Natural killer cell (primary cell): ENCODE measurements at regions not wholly inside any gene's neighbourhood (a gene's known extent, or its start where the extent isn't known, plus 50 kb on each side); places are given as distances from the start of the nearest gene placed in this dataset.
"Not testable (repeated sequence)": the region's sequence is repeated elsewhere in the genome, so short reads cannot be mapped to it uniquely, and the experiment has no call there.

ENCODE experiments used
- ATAC-seq, 3 donors: fragments of 150-1000 bp in 2 of 3; fragments of 200-7000 bp in 1 of 3; cut with Tn5 transposase; 1 replicate in 1 of 3; 2 replicates in 2 of 3; pipeline ENCODE4 v1.10.0; 2021; ENCODE audit warnings: mild to moderate bottlenecking in 2 of 3, moderate library complexity in 2 of 3
- DNase-seq, 2 donors: peaks; one replicate each; pipeline versions ENCODE4 v3.0.0 to v3.0.0-alpha.2; 2013 to 2021; ENCODE audit warnings: mixed read lengths in 1 of 2
- H3K27ac ChIP-seq: one replicate; pipeline ENCODE4 v1.5.1; 2013; ENCODE audit warnings: mild to moderate bottlenecking, low read length
- H3K27me3 ChIP-seq: one replicate; pipeline ENCODE4 v1.6.1; 2013; ENCODE audit warnings: low read length; ENCODE audit not compliant: control insufficient read depth, insufficient read depth
- H3K36me3 ChIP-seq: one replicate; pipeline ENCODE4 v1.6.1; 2013; ENCODE audit warnings: low read length; ENCODE audit not compliant: control insufficient read depth, insufficient read depth
- H3K4me1 ChIP-seq: one replicate; pipeline ENCODE4 v1.6.1; 2013; ENCODE audit warnings: low read length; ENCODE audit not compliant: control insufficient read depth, insufficient read depth
- H3K4me3 ChIP-seq: one replicate; pipeline ENCODE4 v1.5.1; 2013; ENCODE audit warnings: low read length
- H3K9me3 ChIP-seq: one replicate; pipeline ENCODE4 v1.6.1; 2013; ENCODE audit warnings: low read length; ENCODE audit not compliant: control insufficient read depth, insufficient read depth
- H3K27ac Mint-ChIP-seq, 2 donors: one replicate each; pipeline ENCODE4 v1.8.0; 2022; ENCODE audit warnings: mild to moderate bottlenecking in 2 of 2, mixed read lengths in 2 of 2, moderate library complexity in 1 of 2
- H3K27me3 Mint-ChIP-seq, 2 donors: one replicate each; pipeline ENCODE4 v1.8.0; 2022; ENCODE audit warnings: low read depth in 2 of 2, mixed read lengths in 2 of 2
- H3K36me3 Mint-ChIP-seq: one replicate; pipeline ENCODE4 v1.8.0; 2022; ENCODE audit warnings: mixed read lengths
- H3K4me1 Mint-ChIP-seq, 2 donors: one replicate each; pipeline ENCODE4 v1.8.0; 2022; ENCODE audit warnings: mixed read lengths in 2 of 2
- H3K4me3 Mint-ChIP-seq: one replicate; pipeline ENCODE4 v1.8.0; 2022; ENCODE audit warnings: mild to moderate bottlenecking, moderate library complexity, mixed read lengths
- H3K9me3 Mint-ChIP-seq, 2 donors: one replicate each; pipeline ENCODE4 v1.8.0; 2022; ENCODE audit warnings: mixed read lengths in 2 of 2
- WGBS: methylation state at CpG from one replicate; pipeline ENCODE4 v1.1.7; 2013; ENCODE audit warnings: missing lambda C conversion rate; ENCODE audit not compliant: insufficient coverage; 5-methylcytosine and 5-hydroxymethylcytosine counted together
- intact Hi-C: fragments of 100-400 bp; cut with micrococcal nuclease; formaldehyde crosslinking; loops from one replicate; pipeline ENCODE4 v1.14.2; 2022
- TF ChIP-seq, protein P1 (sequence below): fragments of 200-600 bp; IDR thresholded peaks from one replicate; pipeline ENCODE4 v1.8.0; 2022; ENCODE audit warnings: antibody characterized with exemption

- intact Hi-C loops: no loop called here
- TF ChIP-seq, protein P1, sequence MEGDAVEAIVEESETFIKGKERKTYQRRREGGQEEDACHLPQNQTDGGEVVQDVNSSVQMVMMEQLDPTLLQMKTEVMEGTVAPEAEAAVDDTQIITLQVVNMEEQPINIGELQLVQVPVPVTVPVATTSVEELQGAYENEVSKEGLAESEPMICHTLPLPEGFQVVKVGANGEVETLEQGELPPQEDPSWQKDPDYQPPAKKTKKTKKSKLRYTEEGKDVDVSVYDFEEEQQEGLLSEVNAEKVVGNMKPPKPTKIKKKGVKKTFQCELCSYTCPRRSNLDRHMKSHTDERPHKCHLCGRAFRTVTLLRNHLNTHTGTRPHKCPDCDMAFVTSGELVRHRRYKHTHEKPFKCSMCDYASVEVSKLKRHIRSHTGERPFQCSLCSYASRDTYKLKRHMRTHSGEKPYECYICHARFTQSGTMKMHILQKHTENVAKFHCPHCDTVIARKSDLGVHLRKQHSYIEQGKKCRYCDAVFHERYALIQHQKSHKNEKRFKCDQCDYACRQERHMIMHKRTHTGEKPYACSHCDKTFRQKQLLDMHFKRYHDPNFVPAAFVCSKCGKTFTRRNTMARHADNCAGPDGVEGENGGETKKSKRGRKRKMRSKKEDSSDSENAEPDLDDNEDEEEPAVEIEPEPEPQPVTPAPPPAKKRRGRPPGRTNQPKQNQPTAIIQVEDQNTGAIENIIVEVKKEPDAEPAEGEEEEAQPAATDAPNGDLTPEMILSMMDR: no peak
- no peaks in the 10 kb centered on the region for H3K4me1 ChIP-seq
- no peaks in the 10 kb centered on the region for H3K9me3 Mint-ChIP-seq
- peaks cover 0 to 11% of the 10 kb centered on the region in 2 donors for H3K4me1 Mint-ChIP-seq
- H3K4me3 Mint-ChIP-seq: no peak overlapping the region
- no peaks in the 10 kb centered on the region for H3K9me3 ChIP-seq
- H3K27ac ChIP-seq: no peak overlapping the region
- H3K27me3 Mint-ChIP-seq: no peaks in the 10 kb centered on the region
- DNase-seq (no peak), ATAC-seq (no peak)
- no peaks in the 10 kb centered on the region for H3K36me3 ChIP-seq
- no peaks in the 10 kb centered on the region for H3K27me3 ChIP-seq
- H3K4me3 ChIP-seq: no peak overlapping the region
- H3K36me3 Mint-ChIP-seq: no peaks in the 10 kb centered on the region
- no peak overlapping the region for H3K27ac Mint-ChIP-seq
Observed at GRCh38 chr1:101373570-101373969, 136.8 kb downstream of the S1PR1 start.

DNA sequence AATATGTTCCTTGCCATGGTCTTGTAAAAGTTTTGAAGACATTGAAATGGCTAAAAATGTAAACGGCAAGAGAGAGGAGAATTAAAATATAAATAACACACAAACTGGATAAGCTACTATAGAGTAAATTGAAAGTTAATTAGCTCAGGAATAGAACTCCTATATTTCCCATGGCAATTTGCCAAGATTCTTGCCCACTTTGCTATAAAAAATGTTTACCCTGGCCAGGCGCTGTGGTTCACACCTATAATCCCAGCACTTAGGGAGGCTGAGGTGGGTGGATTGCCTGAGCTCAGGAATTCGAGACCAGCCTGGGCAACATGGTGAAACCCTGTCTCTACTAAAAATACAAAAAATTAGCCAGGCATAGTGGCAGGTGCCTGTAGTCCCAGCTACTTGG is 138.6 kb downstream of the S1PR1 start:
- H3K4me1 ChIP-seq, ATAC-seq, H3K36me3 ChIP-seq, H3K27me3 ChIP-seq, H3K36me3 Mint-ChIP-seq, H3K9me3 ChIP-seq, intact Hi-C loops, H3K27ac ChIP-seq, H3K4me3 Mint-ChIP-seq, H3K4me3 ChIP-seq, H3K27ac Mint-ChIP-seq, DNase-seq, H3K9me3 Mint-ChIP-seq, H3K27me3 Mint-ChIP-seq: not testable (repeated sequence)
- peaks cover 14 to 21% of the 10 kb centered on the region in 2 donors for H3K4me1 Mint-ChIP-seq
- WGBS: no CpG with 5 or more reads among the region's 3 CpGs

DNA sequence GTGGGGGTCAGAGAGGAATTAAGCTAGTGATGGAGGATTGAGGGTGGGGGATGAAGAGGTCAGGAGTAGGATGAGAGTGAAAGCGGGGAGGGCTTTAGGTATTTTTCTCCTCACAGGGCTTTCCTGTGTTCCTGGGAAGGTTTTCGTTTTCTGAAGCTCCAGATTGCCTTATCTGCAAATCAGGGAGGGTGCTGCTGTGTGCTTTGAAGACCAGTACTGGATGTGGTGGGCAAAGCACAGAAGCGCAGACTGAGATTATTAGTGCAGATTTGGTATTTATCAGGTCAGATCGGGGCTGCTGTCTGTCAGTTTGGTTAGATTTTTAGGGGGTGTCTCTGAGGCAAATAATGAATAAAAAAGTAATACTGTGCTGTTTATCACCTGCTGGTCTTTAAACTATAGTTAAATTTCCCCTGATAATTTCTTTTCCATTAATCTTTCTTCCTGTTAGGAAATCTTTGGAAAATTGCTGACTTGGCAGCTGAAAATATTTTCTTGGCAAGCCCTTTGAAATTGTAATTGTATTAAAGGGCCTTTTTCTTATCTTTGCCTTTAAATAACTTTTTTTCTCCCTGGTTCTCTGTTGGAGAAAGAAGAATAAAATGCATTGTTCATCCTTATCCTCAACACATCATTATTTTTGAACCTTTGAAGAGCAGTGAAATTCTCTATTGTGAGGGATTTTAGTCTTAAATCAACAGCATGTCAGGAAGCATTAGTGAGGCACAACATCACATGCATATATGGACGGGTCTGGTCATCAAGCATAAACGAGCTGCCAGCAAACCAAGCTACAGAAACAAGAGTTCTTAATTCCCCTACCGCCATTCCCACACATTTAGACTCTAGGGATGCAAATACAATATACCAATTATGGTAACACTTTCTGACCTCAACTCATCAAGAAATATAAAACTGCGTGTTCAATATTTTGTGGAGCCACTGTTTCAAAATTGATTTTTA is 139.6 kb downstream of the S1PR1 start:
- no peaks in the 10 kb centered on the region for H3K36me3 ChIP-seq
- H3K4me3 ChIP-seq: no peak overlapping the region
- Mint-ChIP-seq H3K27me3 (no peaks in the 10 kb centered on the region), H3K27ac (no peak overlapping the region), H3K36me3 (no peaks in the 10 kb centered on the region), H3K4me3 (no peak overlapping the region), H3K4me1 (peaks cover 15% of the 10 kb centered on the region in 2 donors), H3K9me3 (no peaks in the 10 kb centered on the region)
- TF ChIP-seq, protein P1: no peak
- ATAC-seq (no peak), DNase-seq (no peak)
- WGBS: 93% methylated on average over 8 of the region's 8 CpGs
- H3K27ac ChIP-seq: no peak overlapping the region
- H3K9me3 ChIP-seq: no peaks in the 10 kb centered on the region
- H3K4me1 ChIP-seq: no peaks in the 10 kb centered on the region
- H3K27me3 ChIP-seq: no peaks in the 10 kb centered on the region
- intact Hi-C loops: no loop called here

DNA sequence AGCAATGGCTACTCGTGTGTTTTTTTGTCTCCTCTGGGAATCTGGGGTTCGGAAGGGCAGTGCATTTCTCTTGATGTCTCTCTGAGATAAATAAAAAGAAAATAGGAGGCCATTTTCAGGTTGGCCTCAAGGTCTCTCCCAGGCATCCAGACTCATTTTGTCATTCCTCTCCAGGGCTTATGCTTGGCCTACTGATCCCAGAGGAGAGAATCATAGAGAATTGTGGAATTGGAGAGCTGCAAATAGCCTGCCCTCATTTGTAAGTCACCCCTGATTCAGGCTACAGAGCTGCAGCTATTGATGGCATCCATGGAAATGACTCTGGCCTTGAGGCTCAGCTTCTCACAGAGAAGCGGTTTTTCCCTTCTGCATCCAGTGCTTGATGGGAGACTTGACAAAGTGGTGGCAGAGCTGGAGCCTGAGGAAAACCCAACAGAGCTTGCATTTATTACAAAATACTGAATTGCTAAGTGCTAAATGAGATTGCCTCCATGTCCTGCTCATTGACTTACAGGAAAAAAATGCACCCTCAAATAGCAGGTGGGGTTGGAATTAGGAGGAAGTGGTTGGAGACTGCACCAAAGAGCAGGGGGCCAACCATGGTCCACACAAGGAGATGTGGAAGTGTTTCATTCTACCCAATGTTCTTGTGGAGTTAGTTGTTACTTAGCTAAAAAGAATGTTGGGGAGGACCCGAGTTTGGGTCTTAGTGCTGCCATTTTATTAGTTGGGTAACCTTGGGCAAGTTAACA is 140.4 kb downstream of the S1PR1 start:
- H3K4me1 ChIP-seq: no peaks in the 10 kb centered on the region
- no peaks in the 10 kb centered on the region for H3K9me3 ChIP-seq
- no peaks in the 10 kb centered on the region for H3K36me3 Mint-ChIP-seq
- H3K27me3 ChIP-seq: no peaks in the 10 kb centered on the region
- TF ChIP-seq, protein P1: no peak
- intact Hi-C loops: no loop called here
- ATAC-seq: no peak
- DNase-seq: no peak
- 94% methylated on average over 4 of the region's 4 CpGs for WGBS
- no peaks in the 10 kb centered on the region for H3K9me3 Mint-ChIP-seq
- H3K4me3 Mint-ChIP-seq: no peak overlapping the region
- H3K4me3 ChIP-seq: no peak overlapping the region
- no peaks in the 10 kb centered on the region for H3K27me3 Mint-ChIP-seq
- peaks cover 12 to 15% of the 10 kb centered on the region in 2 donors for H3K4me1 Mint-ChIP-seq
- no peak overlapping the region for H3K27ac ChIP-seq
- no peaks in the 10 kb centered on the region for H3K36me3 ChIP-seq
- no peak overlapping the region for H3K27ac Mint-ChIP-seq
